Activated CD4-positive, alpha-beta T cell treated with anti-CD3 and anti-CD28 coated beads, Interleukin-2, amount 10 ng/mL, durations not matched to agents 7 days and 5 days (primary cell): ENCODE measurements at regions not wholly inside any gene's neighbourhood (a gene's known extent, or its start where the extent isn't known, plus 50 kb on each side); places are given as distances from the start of the nearest gene placed in this dataset.
"Not testable (repeated sequence)": the region's sequence is repeated elsewhere in the genome, so short reads cannot be mapped to it uniquely, and the experiment has no call there.

Experiments
- CTCF ChIA-PET: fragments of 350-600 bp; sonication (Branson Sonifier 250); formaldehyde crosslinking; loops from one replicate; lab custom pipeline; 2021; ENCODE audit warnings: antibody characterized with exemption; lab: Charles Lee
- POLR2A ChIA-PET: fragments of 350-600 bp; sonication (Branson Sonifier 250); formaldehyde crosslinking; loops from one replicate; lab custom pipeline; 2021; ENCODE audit warnings: antibody characterized with exemption; lab: Charles Lee
- DNase-seq: peaks from one replicate; pipeline ENCODE4 v3.0.0-alpha.2; 2020
- H3K27ac Mint-ChIP-seq: one replicate; pipeline ENCODE4 v1.8.0; 2021; ENCODE audit warnings: mild to moderate bottlenecking, moderate library complexity, mixed read lengths
- H3K27me3 Mint-ChIP-seq: one replicate; pipeline ENCODE4 v1.8.0; 2021; ENCODE audit warnings: mixed read lengths
- H3K36me3 Mint-ChIP-seq: one replicate; pipeline ENCODE4 v1.8.0; 2021; ENCODE audit warnings: low read depth, mixed read lengths
- H3K4me1 Mint-ChIP-seq: one replicate; pipeline ENCODE4 v1.8.0; 2021; ENCODE audit warnings: mixed read lengths
- H3K4me3 Mint-ChIP-seq: one replicate; pipeline ENCODE4 v1.8.0; 2021; ENCODE audit warnings: mild to moderate bottlenecking, moderate library complexity, mixed read lengths
- H3K9me3 Mint-ChIP-seq: one replicate; pipeline ENCODE4 v1.8.0; 2021; ENCODE audit warnings: mixed read lengths

DNA sequence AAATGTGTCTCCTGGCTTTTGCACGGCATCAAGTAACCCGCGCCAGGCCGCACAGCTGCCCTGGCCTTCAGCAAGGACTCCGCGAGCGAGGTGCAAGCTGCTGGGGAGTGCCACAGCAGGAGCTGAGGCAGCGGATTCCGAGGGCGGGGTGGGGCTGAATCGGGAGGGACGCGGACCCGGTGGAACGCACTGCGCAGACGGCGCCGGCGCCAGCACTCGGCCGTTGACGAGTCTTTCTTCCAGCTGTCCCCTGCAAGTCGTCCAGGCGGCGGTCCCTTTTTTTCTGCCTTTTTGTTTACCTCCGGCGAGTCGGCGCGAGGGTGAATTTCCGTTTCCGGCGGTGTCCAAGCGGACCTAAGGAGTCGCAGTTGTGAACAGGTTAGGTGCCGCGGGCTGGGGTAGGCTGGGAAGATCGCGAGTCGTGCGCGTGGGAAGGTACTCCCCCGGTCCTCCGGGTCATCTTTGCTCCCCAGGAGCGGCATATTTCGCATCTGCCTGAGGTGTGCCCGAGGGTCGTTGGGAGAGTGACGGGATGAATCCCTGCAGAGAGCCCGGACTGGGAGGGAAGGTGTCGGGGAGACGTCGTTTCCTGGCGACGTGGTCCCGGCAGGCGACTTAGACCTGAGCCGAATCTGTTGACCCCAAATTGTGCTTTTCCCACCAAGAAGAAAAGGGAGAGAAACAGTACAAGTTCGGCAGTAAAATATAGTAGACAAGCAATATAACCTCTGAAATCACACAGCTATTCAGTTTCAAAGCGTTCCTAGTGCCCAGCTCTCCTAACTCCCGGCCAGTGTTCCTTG is 124.5 kb upstream of the PTPN20 start:
- DNase-seq: peak; percentile 67
- CTCF ChIA-PET, POLR2A ChIA-PET: not testable (repeated sequence)

GRCh38 chr10:46787321-46787615 is 124.0 kb upstream of the PTPN20 start:
- H3K4me1 Mint-ChIP-seq: peaks cover 4% of the 10 kb centered on the region
- peaks cover 13% of the 10 kb centered on the region for H3K27me3 Mint-ChIP-seq
- CTCF ChIA-PET: no interaction called here
- H3K36me3 Mint-ChIP-seq: no peaks in the 10 kb centered on the region
- POLR2A ChIA-PET: no interaction called here
- no peaks in the 10 kb centered on the region for H3K9me3 Mint-ChIP-seq
- no peak overlapping the region for H3K27ac Mint-ChIP-seq
- DNase-seq: peak; percentile 29
- H3K4me3 Mint-ChIP-seq: peak overlapping the region; percentile 82

More for the DNA sequence above, 124.5 kb upstream of the PTPN20 start:
- H3K4me3 Mint-ChIP-seq: peak overlapping the region; percentile 82
- not testable (repeated sequence) for H3K36me3 Mint-ChIP-seq, H3K4me1 Mint-ChIP-seq, H3K9me3 Mint-ChIP-seq
- peaks cover 16% of the 10 kb centered on the region for H3K27me3 Mint-ChIP-seq
- peak overlapping the region; percentile 79 for H3K27ac Mint-ChIP-seq

GRCh38 chr10:46792657-46793357 is 118.4 kb upstream of the PTPN20 start:
- H3K27ac Mint-ChIP-seq, H3K36me3 Mint-ChIP-seq, H3K4me3 Mint-ChIP-seq, H3K27me3 Mint-ChIP-seq, DNase-seq, POLR2A ChIA-PET, H3K4me1 Mint-ChIP-seq, H3K9me3 Mint-ChIP-seq, CTCF ChIA-PET: not testable (repeated sequence)

DNA sequence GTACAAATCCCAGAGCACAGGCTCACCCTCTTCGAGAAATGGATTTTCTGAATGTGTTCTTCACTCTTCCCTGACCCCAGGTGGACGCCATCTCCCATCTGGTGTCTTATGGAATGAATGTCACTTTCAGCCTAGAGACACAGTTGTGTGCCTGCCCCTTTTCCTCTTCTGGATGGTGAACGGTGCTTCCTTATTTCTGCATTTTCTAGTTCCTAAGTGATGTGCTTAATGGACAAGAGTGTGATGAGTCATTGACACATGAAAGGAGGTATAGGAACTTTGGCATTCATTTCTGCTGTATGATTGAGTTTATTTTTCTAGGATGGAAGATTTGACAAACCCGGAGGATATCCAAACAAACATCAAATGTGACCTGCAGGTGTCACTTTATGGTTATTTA is 114.9 kb upstream of the PTPN20 start:
- POLR2A ChIA-PET, DNase-seq, H3K9me3 Mint-ChIP-seq, H3K4me1 Mint-ChIP-seq, H3K4me3 Mint-ChIP-seq, H3K36me3 Mint-ChIP-seq, H3K27ac Mint-ChIP-seq, H3K27me3 Mint-ChIP-seq: not testable (repeated sequence)
- CTCF ChIA-PET: interaction anchor here (0.6 kb wide), 1 partner anchor 579 kb away, joined by 3 read pairs; no protein-coding TSS in a partner anchor

DNA sequence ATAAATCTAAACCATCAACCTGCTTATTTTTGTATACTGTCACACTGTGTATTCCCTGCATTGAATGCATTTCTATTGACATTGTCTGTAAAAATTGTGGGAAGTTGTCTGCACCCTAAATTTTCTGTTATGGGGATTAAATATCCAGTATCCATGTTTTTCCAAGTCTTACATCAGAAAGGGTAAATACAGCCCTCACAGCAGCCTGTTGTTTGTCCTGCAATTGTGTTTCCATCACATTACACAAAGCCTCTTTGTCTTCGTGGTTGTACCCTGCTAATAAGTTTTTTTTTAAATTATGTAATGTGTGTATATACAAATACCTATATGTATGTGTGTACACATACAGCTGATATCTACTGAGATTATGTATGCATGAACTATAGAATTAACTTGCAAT is 109.2 kb upstream of the PTPN20 start:
- CTCF ChIA-PET, POLR2A ChIA-PET, H3K27ac Mint-ChIP-seq, H3K36me3 Mint-ChIP-seq, H3K27me3 Mint-ChIP-seq, H3K4me1 Mint-ChIP-seq, H3K4me3 Mint-ChIP-seq, H3K9me3 Mint-ChIP-seq, DNase-seq: not testable (repeated sequence)

GRCh38 chr10:46803082-46803481 is 108.1 kb upstream of the PTPN20 start:
- H3K36me3 Mint-ChIP-seq, DNase-seq, H3K27ac Mint-ChIP-seq, H3K27me3 Mint-ChIP-seq, H3K4me3 Mint-ChIP-seq, CTCF ChIA-PET, POLR2A ChIA-PET, H3K9me3 Mint-ChIP-seq, H3K4me1 Mint-ChIP-seq: not testable (repeated sequence)

- H3K27me3 Mint-ChIP-seq, H3K4me3 Mint-ChIP-seq, H3K4me1 Mint-ChIP-seq, POLR2A ChIA-PET, DNase-seq, H3K27ac Mint-ChIP-seq, H3K9me3 Mint-ChIP-seq, CTCF ChIA-PET, H3K36me3 Mint-ChIP-seq: not testable (repeated sequence)
These were observed 101.0 kb upstream of the PTPN20 start for GRCh38 chr10:46810222-46810621.

DNA sequence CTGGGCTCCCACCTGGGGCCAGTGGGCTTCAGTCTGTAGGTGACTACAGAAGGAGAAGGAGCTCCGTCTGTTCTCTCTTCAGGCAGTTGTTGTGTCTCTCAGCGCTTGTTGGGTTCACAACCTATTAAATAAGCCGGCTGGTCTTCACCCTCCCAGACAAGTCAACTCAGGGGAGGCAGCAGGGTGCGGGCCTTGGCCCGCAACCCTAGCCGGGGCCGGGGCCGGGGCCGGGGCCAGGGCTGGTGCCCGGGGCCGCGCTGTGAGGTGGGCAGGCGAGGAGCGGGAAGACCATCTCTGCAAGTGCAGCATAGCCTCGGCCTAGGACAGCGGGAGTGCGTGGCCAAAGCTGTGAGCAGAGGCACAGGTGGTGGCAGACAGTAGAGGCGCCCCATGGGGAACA is 95.1 kb upstream of the PTPN20 start:
- H3K36me3 Mint-ChIP-seq, H3K27ac Mint-ChIP-seq, H3K9me3 Mint-ChIP-seq, DNase-seq, H3K4me1 Mint-ChIP-seq, H3K27me3 Mint-ChIP-seq, H3K4me3 Mint-ChIP-seq, POLR2A ChIA-PET, CTCF ChIA-PET: not testable (repeated sequence)

GRCh38 chr10:46840393-46841050 is 70.7 kb upstream of the PTPN20 start:
- H3K9me3 Mint-ChIP-seq, H3K27me3 Mint-ChIP-seq, DNase-seq, H3K4me3 Mint-ChIP-seq, H3K36me3 Mint-ChIP-seq, POLR2A ChIA-PET, H3K4me1 Mint-ChIP-seq, H3K27ac Mint-ChIP-seq, CTCF ChIA-PET: not testable (repeated sequence)

DNA sequence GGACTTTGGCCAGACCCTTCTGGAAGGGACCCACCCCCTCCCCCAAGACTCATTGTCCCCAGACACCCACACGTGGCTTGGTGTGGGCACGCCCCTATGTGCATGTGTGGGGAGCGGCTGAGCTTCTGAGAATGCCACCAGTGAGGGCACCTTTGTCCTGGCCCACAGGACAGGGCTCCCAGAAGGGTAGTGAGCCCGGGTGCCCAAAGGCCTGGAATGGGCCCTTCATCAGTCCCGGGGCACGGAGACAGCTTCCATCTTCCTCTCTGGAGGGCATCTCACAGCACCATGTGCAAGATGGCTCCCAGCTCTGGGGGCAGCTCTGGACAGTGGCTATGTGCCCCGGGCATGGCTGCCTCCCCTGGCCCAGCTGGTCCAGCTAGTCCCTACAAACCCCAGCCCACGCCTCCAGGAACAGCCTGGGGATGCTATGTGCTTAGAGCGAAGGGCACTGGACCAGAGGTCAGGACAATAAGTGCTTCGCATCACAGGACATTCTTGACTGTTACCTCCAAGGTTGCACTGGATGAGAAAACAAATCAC is 70.1 kb upstream of the PTPN20 start:
- H3K27ac Mint-ChIP-seq, DNase-seq, H3K4me3 Mint-ChIP-seq, H3K27me3 Mint-ChIP-seq, CTCF ChIA-PET, H3K36me3 Mint-ChIP-seq, H3K4me1 Mint-ChIP-seq, H3K9me3 Mint-ChIP-seq, POLR2A ChIA-PET: not testable (repeated sequence)

DNA sequence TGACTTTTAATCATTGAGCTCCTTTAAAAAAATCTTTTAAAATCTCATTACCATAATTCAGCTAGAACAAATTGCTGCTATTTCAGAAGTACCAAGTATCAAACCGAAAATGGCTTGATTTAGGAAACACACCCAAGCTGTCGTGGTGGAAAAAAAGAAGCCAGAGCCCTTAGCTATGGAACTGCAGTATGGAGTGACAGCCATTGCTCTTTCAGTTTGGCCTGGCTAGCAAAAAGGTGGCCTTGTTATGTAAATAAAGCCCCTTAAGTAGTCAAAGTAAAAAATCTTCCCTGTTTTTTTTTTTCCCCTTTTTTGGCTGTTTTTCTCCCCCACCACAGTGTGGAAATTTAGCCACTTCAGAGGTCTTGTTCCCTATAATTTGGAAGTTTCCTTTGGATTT is 66.0 kb upstream of the PTPN20 start:
- H3K27me3 Mint-ChIP-seq, H3K4me1 Mint-ChIP-seq, DNase-seq, H3K36me3 Mint-ChIP-seq, POLR2A ChIA-PET, CTCF ChIA-PET, H3K9me3 Mint-ChIP-seq, H3K4me3 Mint-ChIP-seq, H3K27ac Mint-ChIP-seq: not testable (repeated sequence)

- H3K4me3 Mint-ChIP-seq, POLR2A ChIA-PET, H3K36me3 Mint-ChIP-seq, H3K27me3 Mint-ChIP-seq, H3K27ac Mint-ChIP-seq, CTCF ChIA-PET, H3K4me1 Mint-ChIP-seq, DNase-seq, H3K9me3 Mint-ChIP-seq: not testable (repeated sequence)
These were observed 65.6 kb upstream of the PTPN20 start for GRCh38 chr10:46845640-46846039.

GRCh38 chr10:46860753-46861152 is 50.5 kb upstream of the PTPN20 start:
- H3K4me1 Mint-ChIP-seq, H3K27ac Mint-ChIP-seq, POLR2A ChIA-PET, H3K9me3 Mint-ChIP-seq, DNase-seq, H3K36me3 Mint-ChIP-seq, H3K4me3 Mint-ChIP-seq, CTCF ChIA-PET, H3K27me3 Mint-ChIP-seq: not testable (repeated sequence)
